Fibroblast of skin of scalp (primary cell): ENCODE measurements at regions not wholly inside any gene's neighbourhood (a gene's known extent, or its start where the extent isn't known, plus 50 kb on each side); places are given as distances from the start of the nearest gene placed in this dataset.

Source experiments
- DNase-seq: peaks from one replicate; pipeline ENCODE4 v3.0.0-alpha.2; 2013

GRCh38 chr4:19399001-19399400 lies 852.7 kb upstream of the SLIT2 start:
- peak; percentile 76 for DNase-seq

GRCh38 chr4:19386786-19387185 lies 864.9 kb upstream of the SLIT2 start:
- DNase-seq = peak; percentile 56

- DNase-seq = peak; percentile 5
Observed at GRCh38 chr4:19382993-19383756, 868.5 kb upstream of the SLIT2 start.

- peak; percentile 66 for DNase-seq
Observed at GRCh38 chr4:19381068-19381467, 870.6 kb upstream of the SLIT2 start.

GRCh38 chr4:19380600-19380999 lies 871.1 kb upstream of the SLIT2 start:
- peak; percentile 28 for DNase-seq

GRCh38 chr4:19379191-19379708 lies 872.5 kb upstream of the SLIT2 start:
- DNase-seq = no peak

GRCh38 chr4:19375931-19376330 lies 875.8 kb upstream of the SLIT2 start:
- no peak for DNase-seq

GRCh38 chr4:19375136-19375804 lies 876.4 kb upstream of the SLIT2 start:
- DNase-seq = no peak

GRCh38 chr4:19372390-19372789 lies 879.3 kb upstream of the SLIT2 start:
- DNase-seq = no peak

- DNase-seq = no peak
Observed at GRCh38 chr4:19368800-19369199, 882.9 kb upstream of the SLIT2 start.

GRCh38 chr4:19366916-19367315 lies 884.8 kb upstream of the SLIT2 start:
- DNase-seq = no peak

- DNase-seq = no peak
Observed at GRCh38 chr4:19358015-19358414, 893.7 kb upstream of the SLIT2 start.

GRCh38 chr4:19349416-19349815 lies 902.3 kb upstream of the SLIT2 start:
- DNase-seq = no peak

- no peak for DNase-seq
Observed at GRCh38 chr4:19348746-19349145, 903.0 kb upstream of the SLIT2 start.

GRCh38 chr4:19346636-19347035 lies 905.1 kb upstream of the SLIT2 start:
- DNase-seq = peak; percentile 45

GRCh38 chr4:19329631-19330030 lies 922.1 kb upstream of the SLIT2 start:
- DNase-seq = no peak

- DNase-seq = no peak
Observed at GRCh38 chr4:19329077-19329476, 922.6 kb upstream of the SLIT2 start.

- peak; percentile 25 for DNase-seq
Observed at GRCh38 chr4:19327364-19327763, 924.3 kb upstream of the SLIT2 start.

- DNase-seq = no peak
Observed at GRCh38 chr4:19324184-19324583, 927.5 kb upstream of the SLIT2 start.

- DNase-seq = no peak
Observed at GRCh38 chr4:19319607-19320006, 932.1 kb upstream of the SLIT2 start.

- DNase-seq = no peak
Observed at GRCh38 chr4:19317377-19317776, 934.3 kb upstream of the SLIT2 start.

GRCh38 chr4:19314116-19314515 lies 937.6 kb upstream of the SLIT2 start:
- no peak for DNase-seq

GRCh38 chr4:19309378-19309777 lies 942.3 kb upstream of the SLIT2 start:
- DNase-seq = peak; percentile 74

GRCh38 chr4:19304028-19304427 lies 947.7 kb upstream of the SLIT2 start:
- DNase-seq = no peak
